Right ventricle myocardium superior (tissue), 1 donor: ENCODE measurements at regions not wholly inside any gene's neighbourhood (a gene's known extent, or its start where the extent isn't known, plus 50 kb on each side); places are given as distances from the start of the nearest gene placed in this dataset.
"Not testable (repeated sequence)": the region's sequence is repeated elsewhere in the genome, so short reads cannot be mapped to it uniquely, and the experiment has no call there.

Experiments
- ATAC-seq: fragments of 200-7000 bp; cut with Tn5 transposase; one replicate; pipeline ENCODE4 v1.9.1; 2020; ENCODE audit warnings: mild to moderate bottlenecking; ENCODE audit not compliant: poor library complexity
- DNase-seq: peaks from one replicate; pipeline ENCODE4 v3.0.0-alpha.2; 2020
- intact Hi-C: fragments of 100-400 bp; cut with DNase I; formaldehyde crosslinking; loops from one replicate; pipeline ENCODE4 v1.11.2; 2022
- donor health status: DM: no; HTN: yes; CAD: no; lungs with severe emphysema.

DNA sequence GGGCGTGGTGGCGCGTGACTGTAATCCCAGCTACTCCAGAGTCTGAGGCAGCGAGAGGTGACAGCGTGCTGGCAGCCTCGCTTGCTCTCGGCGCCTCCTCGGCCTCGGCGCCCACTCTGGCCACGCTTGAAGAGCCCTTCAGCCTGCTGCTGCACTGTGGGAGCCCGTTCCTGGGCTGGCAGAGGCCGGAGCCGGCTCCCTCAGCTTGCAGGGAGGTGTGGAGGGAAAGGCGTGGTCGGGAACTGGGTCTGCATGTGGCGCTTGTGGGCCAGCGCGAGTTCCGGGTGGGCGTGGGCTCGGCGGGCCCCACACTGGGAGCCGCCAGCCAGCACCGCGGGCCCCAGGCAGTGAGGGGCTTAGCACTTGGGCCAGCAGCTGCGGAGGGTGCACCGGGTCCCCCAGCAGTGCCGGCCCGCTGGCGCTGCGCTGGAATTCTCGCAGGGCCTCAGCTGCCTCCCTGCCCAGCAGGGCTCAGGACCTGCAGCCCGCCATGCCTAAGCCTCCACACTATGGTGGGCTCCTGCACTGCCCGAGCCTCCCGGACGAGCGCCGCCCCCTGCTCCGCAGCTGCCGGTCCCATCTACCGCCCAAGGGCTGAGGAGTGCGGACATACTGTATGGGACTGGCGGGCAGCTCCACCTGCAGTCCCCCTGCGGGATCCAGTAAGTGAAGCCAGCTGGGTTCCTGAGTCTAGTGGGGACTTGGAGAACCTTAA is 1093.3 kb upstream of the CDH8 start:
- no peak for ATAC-seq
- DNase-seq = no peak
- intact Hi-C loops = no loop called here

DNA sequence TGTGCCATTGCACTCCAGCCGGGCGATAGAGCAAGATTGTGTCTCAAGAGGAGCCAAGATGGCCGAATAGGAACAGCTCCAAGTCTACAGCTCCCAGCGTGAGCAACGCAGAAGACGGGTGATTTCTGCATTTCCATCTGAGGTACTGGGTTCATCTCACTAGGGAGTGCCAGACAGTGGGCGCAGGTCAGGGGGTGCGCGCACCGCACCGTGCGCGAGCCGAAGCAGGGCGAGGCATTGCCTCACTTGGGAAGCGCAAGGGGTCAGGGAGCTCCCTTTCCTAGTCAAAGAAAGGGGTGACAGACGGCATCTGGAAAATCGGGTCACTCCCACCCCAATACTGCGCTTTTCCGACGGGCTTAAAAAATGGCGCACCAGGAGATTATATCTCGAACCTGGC is 1083.7 kb upstream of the CDH8 start:
- intact Hi-C loops, DNase-seq, ATAC-seq: not testable (repeated sequence)

GRCh38 chr16:63100082-63100481 is 1063.8 kb upstream of the CDH8 start:
- ATAC-seq = peak; percentile 43
- intact Hi-C loops = no loop called here

GRCh38 chr16:63096857-63097256 is 1060.6 kb upstream of the CDH8 start:
- no peak for ATAC-seq
- intact Hi-C loops = no loop called here

More at GRCh38 chr16:63100082-63100481, 1063.8 kb upstream of the CDH8 start:
- DNase-seq = no peak

GRCh38 chr16:63092736-63093135 is 1056.5 kb upstream of the CDH8 start:
- intact Hi-C loops = no loop called here
- DNase-seq (no peak), ATAC-seq (no peak)

More at GRCh38 chr16:63096857-63097256, 1060.6 kb upstream of the CDH8 start:
- no peak for DNase-seq

DNA sequence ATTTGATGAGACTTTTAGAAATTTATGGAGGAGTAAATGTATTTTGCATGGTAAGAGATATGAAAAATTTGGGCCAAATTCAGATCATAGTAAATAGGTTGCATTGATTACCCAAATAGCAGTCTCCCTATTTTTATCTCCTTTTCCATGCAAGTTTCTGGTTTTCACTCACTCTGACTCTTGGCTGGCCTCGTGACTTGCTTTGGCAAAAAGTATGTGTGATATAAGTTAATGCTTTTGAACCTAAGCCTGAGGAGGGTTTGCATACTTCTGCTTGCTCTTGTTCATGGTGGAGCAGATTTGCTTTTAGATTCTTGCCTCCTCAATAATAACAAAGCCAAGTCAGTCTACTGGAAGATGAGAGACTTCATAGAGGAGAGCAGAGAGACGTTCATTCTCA is 1045.9 kb upstream of the CDH8 start:
- DNase-seq = no peak
- ATAC-seq = no peak
- intact Hi-C loops = no loop called here

DNA sequence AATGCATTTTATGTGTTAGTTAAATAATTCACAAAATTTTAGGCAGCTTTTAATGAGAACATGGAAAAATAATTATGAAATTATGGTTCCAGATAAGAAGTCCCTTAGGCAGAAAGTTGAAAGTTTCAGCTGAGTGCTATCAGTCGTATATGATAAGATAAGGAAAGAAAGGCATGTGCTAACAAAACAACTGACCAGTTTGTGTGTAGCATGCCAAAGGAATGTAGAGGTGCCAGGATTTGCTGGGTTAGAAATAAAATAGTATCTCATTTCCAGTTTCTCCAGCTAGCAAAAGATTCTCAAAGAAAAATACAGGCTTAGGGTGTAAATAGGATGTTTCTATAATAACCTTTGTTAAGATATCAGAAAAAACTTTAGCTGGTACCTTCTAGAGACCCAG is 1044.5 kb upstream of the CDH8 start:
- DNase-seq (no peak), ATAC-seq (no peak)
- intact Hi-C loops = no loop called here

- no peak for DNase-seq
- intact Hi-C loops = no loop called here
- no peak for ATAC-seq
These were observed 1032.8 kb upstream of the CDH8 start for GRCh38 chr16:63069047-63069446.

DNA sequence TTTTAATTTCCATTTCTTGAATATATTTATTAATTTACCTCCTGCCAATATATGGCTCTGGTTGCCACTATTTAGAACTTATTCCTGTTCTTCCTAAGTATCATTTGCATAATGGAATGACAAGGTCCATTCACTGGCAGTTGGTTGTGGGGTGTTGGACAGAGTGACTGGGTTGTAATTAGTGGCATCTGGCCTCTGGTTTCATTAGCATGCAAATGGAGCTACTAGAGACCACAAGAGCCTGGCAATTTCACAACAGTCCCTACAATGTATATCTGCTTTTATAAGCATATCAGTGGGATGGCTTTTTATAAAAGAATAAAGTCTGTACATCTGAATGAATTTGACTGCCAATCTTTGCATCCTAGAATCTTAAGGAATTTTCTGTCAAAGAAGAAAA is 1030.9 kb upstream of the CDH8 start:
- ATAC-seq = no peak
- no peak for DNase-seq
- intact Hi-C loops = no loop called here

DNA sequence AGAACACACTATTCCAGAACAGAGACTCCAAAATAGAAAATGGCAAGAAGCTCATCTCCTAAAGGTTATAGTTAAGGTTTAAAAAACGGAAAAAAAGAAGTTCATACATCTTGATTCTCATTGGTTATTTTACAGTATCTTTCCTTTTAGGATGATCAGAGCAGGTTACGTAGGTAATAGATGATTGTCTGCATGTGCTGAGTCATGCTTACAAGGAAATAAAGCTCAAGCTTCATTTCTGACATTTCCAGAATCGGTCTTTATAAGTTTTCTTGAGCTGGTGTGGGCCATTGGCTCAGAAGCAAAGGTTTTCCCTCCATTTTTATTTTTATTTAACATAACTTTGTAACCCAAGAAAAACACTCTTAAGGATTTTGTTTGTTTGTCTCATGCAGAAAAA is 1030.3 kb upstream of the CDH8 start:
- DNase-seq (no peak), ATAC-seq (no peak)
- intact Hi-C loops = no loop called here

- ATAC-seq = no peak
- intact Hi-C loops = no loop called here
- no peak for DNase-seq
These were observed 1025.1 kb upstream of the CDH8 start for GRCh38 chr16:63061319-63061718.

DNA sequence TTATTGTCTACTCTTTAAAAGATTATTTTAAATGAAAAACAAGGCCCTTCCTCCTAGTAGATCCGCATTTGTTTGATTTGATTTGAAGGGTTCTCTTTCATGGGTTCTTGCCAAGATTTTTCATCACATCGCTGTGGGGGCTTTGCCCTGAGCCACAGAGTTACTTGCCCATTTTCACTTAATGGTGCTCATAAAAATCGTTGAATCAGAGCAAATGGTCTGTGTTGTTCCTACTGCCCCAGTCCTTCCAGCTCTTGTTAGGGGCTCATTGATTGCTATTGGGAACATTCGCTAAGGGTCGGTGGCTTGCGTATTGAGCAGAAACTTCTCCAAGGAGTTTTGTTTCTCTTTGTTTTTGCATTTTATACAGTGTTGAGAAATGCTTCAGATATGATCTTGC is 1023.4 kb upstream of the CDH8 start:
- intact Hi-C loops = no loop called here
- DNase-seq (no peak), ATAC-seq (no peak)

DNA sequence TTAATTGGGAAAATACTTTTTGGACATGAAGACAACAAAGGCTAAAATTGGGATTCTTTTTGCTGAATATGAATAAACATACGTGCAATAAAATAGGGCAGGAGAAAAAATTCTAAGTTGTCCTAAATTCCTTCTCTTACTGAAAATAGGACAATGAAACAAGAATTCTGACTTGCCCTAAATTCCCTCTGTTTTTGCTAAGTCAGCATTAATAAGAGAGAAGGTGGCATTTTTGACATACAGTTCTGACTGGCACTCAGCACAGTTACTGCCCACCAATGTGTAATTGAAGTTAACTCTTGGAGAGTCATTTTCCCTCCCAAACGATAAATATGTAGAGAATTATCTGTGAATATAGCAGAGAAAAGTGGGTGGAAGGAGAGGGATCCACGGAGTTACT is 1021.1 kb upstream of the CDH8 start:
- intact Hi-C loops = no loop called here
- ATAC-seq = no peak
- DNase-seq = no peak

- intact Hi-C loops = no loop called here
These were observed 1014.2 kb upstream of the CDH8 start for GRCh38 chr16:63050391-63050790.

GRCh38 chr16:63038397-63039106 is 1002.3 kb upstream of the CDH8 start:
- ATAC-seq = no peak
- intact Hi-C loops = no loop called here
- DNase-seq = no peak

More at GRCh38 chr16:63050391-63050790, 1014.2 kb upstream of the CDH8 start:
- DNase-seq (no peak), ATAC-seq (no peak)

DNA sequence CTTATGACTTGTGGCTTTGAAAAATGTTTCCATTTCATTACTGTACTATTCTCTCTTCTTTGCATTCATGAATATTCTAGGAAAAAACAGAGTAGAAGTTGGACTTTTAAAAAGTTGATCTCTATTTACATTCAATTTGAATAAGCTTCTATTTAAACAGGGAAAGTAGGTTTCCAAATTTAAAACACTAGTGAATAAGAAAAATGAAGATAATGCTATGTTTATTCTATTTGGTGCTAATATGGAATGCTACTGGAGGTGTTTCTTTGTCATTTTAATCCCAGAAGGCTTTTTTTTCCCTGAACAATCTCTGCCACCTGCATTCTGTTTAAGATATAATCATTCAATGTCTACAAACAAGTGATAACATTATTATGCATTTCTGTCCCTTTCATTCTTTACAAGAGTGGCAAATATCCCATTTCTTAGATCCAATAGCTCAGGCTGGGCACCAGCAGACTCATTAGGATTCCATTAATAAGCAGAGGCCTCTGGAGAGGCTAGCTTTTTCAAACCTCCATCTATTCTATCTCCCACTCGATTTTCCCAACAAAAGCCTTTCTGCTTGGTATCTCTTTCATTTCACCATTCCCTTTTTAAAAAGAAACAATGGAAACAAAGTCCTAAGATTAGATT is 1001.6 kb upstream of the CDH8 start:
- ATAC-seq = no peak
- intact Hi-C loops = no loop called here

GRCh38 chr16:63018581-63019223 is 982.5 kb upstream of the CDH8 start:
- ATAC-seq = no peak
- DNase-seq = no peak
- intact Hi-C loops = no loop called here

More for the DNA sequence above, 1001.6 kb upstream of the CDH8 start:
- DNase-seq = no peak

- DNase-seq (no peak), ATAC-seq (no peak)
- intact Hi-C loops = no loop called here
These were observed 972.5 kb upstream of the CDH8 start for GRCh38 chr16:63008688-63009087.

GRCh38 chr16:63005356-63005755 is 969.1 kb upstream of the CDH8 start:
- intact Hi-C loops = no loop called here
- no peak for DNase-seq
- no peak for ATAC-seq
